NCI-H2107 (cell line): ENCODE measurements at regions not wholly inside any gene's neighbourhood (a gene's known extent, or its start where the extent isn't known, plus 50 kb on each side); places are given as distances from the start of the nearest gene placed in this dataset.

Source experiments
- DNase-seq: peaks from one replicate; lab custom pipeline; 2025; lab: John Stamatoyannopoulos, UW

DNA sequence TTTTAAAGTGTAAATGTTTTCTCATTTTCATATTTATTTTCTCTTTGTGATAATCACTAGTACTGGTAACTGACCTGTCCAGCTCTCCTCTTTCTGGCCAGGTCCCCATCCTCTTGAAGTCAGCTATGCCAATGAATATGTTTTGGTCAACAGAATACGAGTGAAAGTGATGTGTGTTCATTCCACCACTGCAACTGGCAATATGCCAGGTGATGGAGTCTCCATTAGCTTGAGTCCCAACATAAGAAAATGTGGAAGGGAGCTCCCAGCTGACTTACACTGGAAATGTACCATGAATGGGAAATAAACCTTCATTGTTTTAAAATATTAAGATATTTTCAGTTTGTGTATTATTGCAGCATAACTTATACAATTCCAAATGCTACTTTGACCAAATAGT lies 75.8 kb downstream of the CCDC34 start:
- no peak for DNase-seq

- no peak for DNase-seq
Measured at GRCh38 chr11:27285761-27286160, 77.3 kb downstream of the CCDC34 start.

DNA sequence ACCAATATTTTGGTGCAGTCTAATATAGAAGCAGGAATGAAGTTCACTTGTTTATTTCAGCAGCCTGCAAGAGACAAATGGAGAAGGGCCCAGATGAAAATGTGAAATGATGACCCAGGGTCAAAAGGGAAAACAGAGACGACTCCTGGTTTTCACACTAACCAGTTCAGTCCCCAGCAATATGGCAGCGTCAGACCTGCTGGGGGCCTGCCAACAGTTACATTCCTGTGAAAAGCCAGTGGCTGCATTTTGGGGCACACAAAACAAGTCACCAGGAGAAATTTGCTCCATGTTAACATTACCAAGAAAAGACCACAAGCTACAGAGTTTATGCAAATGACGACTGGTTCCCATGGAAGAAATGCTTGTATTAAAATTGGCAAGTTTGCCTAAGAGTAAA lies 80.2 kb downstream of the CCDC34 start:
- no peak for DNase-seq

DNA sequence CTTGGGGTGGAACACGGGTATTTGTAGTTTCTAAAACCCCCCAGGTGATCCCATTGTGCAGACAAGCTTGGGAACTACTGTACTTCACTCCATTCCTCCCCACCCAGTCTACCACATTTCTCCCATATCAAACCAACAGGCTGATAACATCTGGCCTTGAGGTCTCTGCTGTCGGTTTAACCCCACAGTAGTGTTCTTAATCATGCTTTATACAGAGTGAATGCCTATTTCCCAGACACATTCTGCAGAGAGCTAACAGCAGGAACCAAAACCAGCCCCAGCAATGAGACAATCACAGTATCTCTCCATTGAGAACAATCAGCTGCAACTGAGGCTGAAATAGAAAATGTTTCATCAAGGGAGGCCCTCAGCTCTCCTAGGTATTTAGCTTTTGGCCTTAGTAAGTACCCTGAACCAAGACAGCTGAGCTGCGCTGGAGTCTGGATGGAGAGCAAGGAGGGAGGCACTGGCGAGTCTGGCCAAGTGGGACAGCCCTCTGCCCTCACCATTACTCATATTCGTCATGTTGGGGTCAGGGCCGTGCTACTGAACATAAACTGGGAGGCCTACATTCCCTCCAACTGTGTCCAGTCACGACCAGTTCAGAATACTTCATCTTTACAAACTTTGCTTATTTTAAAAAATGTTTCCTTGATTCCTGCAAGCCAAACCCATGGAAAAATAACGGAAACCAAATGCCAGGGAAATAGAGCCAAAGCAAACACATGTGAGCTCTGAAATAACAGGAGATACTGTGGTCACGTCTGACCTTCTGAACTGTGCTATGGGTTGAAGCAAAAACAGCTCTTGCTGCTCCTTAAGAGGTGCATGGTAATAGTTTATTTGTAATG lies 81.0 kb downstream of the CCDC34 start:
- DNase-seq, result no peak

DNA sequence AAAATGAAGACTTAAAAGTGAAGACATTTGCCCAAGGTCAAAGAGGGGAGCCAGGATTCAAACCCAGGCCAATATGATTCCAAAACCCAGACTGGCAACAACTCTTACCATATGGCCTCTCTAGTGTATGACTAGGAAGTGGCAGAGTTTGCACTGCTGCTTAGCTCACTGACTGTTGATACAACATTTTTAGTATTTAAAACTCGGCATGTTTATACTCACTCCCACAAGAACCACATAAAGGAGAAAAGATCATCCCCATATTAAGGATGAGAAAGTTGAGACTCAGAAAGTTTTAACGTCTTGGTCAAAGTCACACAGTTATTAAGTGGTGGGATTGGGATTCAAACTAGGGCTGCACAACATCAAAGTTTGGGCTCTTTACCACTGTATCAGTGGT lies 81.7 kb downstream of the CCDC34 start:
- no peak for DNase-seq

GRCh38 chr11:27280140-27280539 lies 82.9 kb downstream of the CCDC34 start:
- DNase-seq, result no peak

GRCh38 chr11:27279460-27279859 lies 83.6 kb downstream of the CCDC34 start:
- no peak for DNase-seq

GRCh38 chr11:27277843-27278242 lies 85.2 kb downstream of the CCDC34 start:
- no peak for DNase-seq

- no peak for DNase-seq
Measured at GRCh38 chr11:27276141-27276540, 86.9 kb downstream of the CCDC34 start.

GRCh38 chr11:27274854-27275395 lies 88.1 kb downstream of the CCDC34 start:
- no peak for DNase-seq

GRCh38 chr11:27266125-27266524 lies 96.9 kb downstream of the CCDC34 start:
- DNase-seq, result no peak

DNA sequence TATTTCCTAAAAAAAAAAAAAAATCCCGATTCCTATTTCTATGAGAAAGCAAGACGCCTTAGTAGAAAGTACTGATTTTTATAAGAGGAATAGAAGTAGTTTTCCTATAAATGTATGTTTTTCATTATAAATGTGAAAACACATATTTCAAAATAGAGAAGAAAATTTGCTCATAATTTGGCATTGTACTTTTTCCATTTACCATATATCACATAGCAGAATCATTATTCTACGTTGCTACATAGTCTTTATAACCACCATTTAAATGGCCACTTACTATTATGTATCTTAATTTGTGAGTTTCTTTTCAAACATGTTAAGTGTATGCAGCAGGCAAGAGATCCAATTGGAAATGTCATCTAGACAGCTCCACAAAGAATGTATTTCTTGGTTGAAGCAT lies 99.0 kb downstream of the CCDC34 start:
- no peak for DNase-seq

GRCh38 chr11:27263046-27263445 lies 100.0 kb downstream of the CCDC34 start:
- DNase-seq, result no peak

DNA sequence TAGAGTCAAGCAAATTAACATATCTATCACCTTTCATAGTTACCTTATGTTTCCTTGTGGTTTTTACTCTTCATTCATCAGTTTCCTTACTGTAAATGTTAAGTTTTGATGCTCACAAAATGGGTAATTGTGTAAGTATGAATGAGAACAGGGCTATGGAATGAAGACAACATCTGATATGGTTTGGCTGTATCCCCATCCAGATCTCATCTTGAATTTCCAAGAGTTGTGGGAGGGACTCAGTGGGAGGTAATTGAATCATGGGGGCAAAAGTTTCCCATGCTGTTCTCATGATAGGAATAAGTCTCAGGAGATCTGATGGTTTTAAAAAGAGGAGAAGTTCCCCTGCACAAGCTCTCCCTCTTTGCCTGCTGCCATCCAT lies 107.6 kb downstream of the CCDC34 start:
- DNase-seq, result no peak

- no peak for DNase-seq
Measured at GRCh38 chr11:27254744-27255446, 108.1 kb downstream of the CCDC34 start.

DNA sequence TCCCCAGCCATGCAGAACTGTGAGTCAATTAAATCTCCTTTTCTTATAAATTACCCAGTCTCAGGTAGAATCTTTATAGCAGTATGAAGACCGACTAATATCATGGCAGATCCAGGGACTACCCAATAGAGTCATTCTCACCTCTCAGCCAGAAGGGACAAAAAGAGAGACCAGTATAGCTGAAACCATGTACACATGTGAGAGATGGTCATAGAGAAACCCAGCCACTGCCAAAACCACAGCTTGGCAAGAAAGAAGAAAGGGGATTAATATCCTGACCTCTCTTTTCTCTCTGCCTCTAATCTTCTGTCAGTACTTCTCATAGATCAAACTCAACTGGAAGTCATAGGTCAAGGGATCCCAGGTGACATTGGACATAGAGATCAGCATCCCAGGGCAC lies 109.8 kb downstream of the CCDC34 start:
- DNase-seq, result no peak

DNA sequence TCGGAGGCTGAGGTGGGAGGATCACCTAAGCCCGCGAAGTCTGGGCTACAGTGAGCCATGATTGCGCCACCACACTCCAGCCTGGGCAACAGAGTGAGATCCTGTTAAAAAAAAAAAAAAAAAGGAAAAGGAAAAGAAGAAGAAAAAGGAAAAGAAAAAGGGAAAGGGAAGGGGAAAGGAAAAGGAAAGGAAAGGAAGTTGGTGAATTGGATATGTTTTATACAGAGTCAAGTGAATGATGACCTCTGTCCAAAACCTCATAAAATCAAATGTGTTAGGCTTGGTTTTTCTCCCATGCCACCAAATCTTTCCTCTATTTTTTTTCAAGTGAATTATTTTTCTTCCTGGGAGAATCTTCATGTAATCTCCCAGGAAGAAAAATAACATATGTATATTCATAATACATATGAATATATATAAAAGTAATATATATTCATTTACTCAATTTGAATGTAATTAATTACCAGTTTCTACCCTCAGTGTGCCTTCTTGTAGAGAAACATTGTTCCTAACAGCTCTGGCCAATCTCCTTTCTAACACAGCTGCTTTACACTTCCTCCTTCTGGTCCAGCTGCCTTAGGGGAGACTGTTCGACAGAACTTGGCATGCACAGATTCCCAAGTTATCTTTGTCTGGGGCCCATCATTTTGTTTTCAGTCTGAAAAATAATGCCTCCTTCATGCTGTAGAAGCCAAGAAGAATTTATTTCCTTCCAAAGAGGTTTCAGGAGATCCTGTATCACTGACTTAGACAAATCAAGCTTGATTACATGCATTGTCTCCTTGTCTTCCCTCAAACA lies 111.9 kb downstream of the CCDC34 start:
- DNase-seq, result no peak

- no peak for DNase-seq
Measured at GRCh38 chr11:27248576-27249509, 114.2 kb downstream of the CCDC34 start.

- no peak for DNase-seq
Measured at GRCh38 chr11:27247660-27248059, 115.4 kb downstream of the CCDC34 start.

DNA sequence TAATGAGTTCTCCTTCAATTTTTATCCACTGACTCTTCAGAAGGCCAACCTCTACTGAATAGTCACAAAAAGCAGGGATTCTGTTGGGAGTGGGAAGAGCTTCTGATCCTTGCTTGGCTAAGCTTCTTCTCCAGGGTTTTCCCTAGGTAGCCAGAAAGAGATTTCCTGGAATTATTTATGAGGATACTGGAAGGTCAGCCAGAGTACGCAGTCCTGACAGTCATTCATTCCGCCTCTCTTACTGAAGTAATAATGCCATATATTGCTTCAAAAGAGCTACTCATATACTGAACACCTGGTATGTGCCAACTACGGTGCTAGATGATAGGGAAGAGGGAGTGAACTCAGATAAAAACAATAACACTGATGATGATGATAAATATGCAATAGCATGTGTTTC lies 116.1 kb downstream of the CCDC34 start:
- DNase-seq, result no peak

DNA sequence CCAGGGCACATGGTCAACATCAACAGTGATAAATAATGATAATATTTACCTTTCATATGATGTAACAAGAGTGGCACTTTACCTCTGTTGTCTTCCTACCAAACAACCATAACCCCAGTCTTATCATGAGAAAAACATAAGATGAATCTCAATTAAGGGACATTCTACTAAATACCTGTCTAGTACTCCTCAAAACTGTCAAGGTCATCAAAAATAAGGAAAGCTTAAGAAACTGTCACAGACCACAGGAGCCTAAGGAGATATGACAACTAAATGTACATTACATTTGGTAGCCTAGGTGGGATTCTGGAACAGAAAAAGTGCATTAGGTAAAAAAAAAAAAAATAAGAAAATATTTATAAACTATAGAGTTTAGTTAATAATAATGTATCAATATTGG lies 118.1 kb downstream of the CCDC34 start:
- no peak for DNase-seq
